Keratinocyte (primary cell): ENCODE measurements at regions not wholly inside any gene's neighbourhood (a gene's known extent, or its start where the extent isn't known, plus 50 kb on each side); places are given as distances from the start of the nearest gene placed in this dataset.

Experiments
- DNase-seq: peaks from one replicate; pipeline ENCODE4 v3.0.0-alpha.2; 2011; ENCODE audit warnings: low read depth, missing footprints, low spot score
- FAIRE-seq: peaks from 2 replicates; lab custom pipeline; 2011; peaks lifted over from hg19 to GRCh38; lab: Jason Lieb, UNC
- H2AFZ ChIP-seq: 2 replicates; pipeline ENCODE4 v1.6.0; 2012; ENCODE audit warnings: low read length, control low read depth, inconsistent platforms; ENCODE audit not compliant: control insufficient read depth
- H3K27ac ChIP-seq: 2 replicates; pipeline ENCODE4 v1.5.1; 2011; ENCODE audit warnings: low read length; ENCODE audit not compliant: control insufficient read depth, insufficient read depth
- H3K27me3 ChIP-seq: 3 replicates; pipeline ENCODE4 v1.6.0; 2011; ENCODE audit warnings: low read length; ENCODE audit not compliant: control insufficient read depth, insufficient read depth; ENCODE audit errors: extremely low read depth
- H3K36me3 ChIP-seq, 2 experiments: 2 replicates in 1 of 2; 3 replicates in 1 of 2; pipeline ENCODE4 v1.5.1; 2011; ENCODE audit warnings: low read length in 2 of 2, mild to moderate bottlenecking in 1 of 2; ENCODE audit not compliant: control insufficient read depth in 2 of 2, insufficient read depth in 2 of 2; ENCODE audit errors: extremely low read depth in 1 of 2
- H3K4me1 ChIP-seq: 3 replicates; pipeline ENCODE4 v1.5.1; 2011; ENCODE audit warnings: low read length; ENCODE audit not compliant: control insufficient read depth, insufficient read depth; ENCODE audit errors: extremely low read depth
- H3K4me2 ChIP-seq: 3 replicates; pipeline ENCODE4 v1.6.0; 2011; ENCODE audit warnings: low read depth, low read length; ENCODE audit not compliant: control insufficient read depth, insufficient read depth; ENCODE audit errors: extremely low read depth
- H3K4me3 ChIP-seq, 3 experiments: fragments of 200-600 bp in 1 of 3; sonication (generic) in 1 of 3; 2 replicates in 2 of 3; 3 replicates in 1 of 3; pipeline ENCODE4 v1.5.1; 2011 to 2016; ENCODE audit warnings: low read length in 3 of 3, mild to moderate bottlenecking in 3 of 3, control low read depth in 2 of 3, inconsistent platforms in 1 of 3, low read depth in 1 of 3, mixed read lengths in 1 of 3, mixed run types in 1 of 3, moderate library complexity in 1 of 3; ENCODE audit not compliant: control insufficient read depth in 2 of 3, insufficient read depth in 2 of 3; ENCODE audit errors: extremely low read depth in 1 of 3
- H3K79me2 ChIP-seq: 2 replicates; pipeline ENCODE4 v1.6.0; 2012; ENCODE audit warnings: low read length; ENCODE audit not compliant: control insufficient read depth, insufficient read depth
- H3K9ac ChIP-seq: 3 replicates; pipeline ENCODE4 v1.6.0; 2011; ENCODE audit warnings: low read length; ENCODE audit not compliant: control insufficient read depth, insufficient read depth; ENCODE audit errors: extremely low read depth
- H3K9me1 ChIP-seq: 3 replicates; pipeline ENCODE4 v1.6.0; 2011; ENCODE audit warnings: low read length; ENCODE audit not compliant: control insufficient read depth, insufficient read depth; ENCODE audit errors: extremely low read depth
- H3K9me3 ChIP-seq: 2 replicates; pipeline ENCODE4 v1.5.1; 2012; ENCODE audit warnings: low read depth, low read length; ENCODE audit not compliant: control insufficient read depth
- H4K20me1 ChIP-seq: 3 replicates; pipeline ENCODE4 v1.6.0; 2011; ENCODE audit warnings: low read length; ENCODE audit not compliant: control insufficient read depth, insufficient read depth; ENCODE audit errors: extremely low read depth
- CTCF ChIP-seq, 3 experiments: IDR thresholded peaks in 1 of 3; conservative IDR thresholded peaks in 1 of 3; optimal IDR thresholded peaks in 1 of 3; 2 replicates in 2 of 3; 3 replicates in 1 of 3; pipeline versions ENCODE3 to v1.5.1; 2011; ENCODE audit warnings: low read length in 3 of 3, mild to moderate bottlenecking in 3 of 3, moderate library complexity in 2 of 3, control low read depth in 1 of 3, inconsistent platforms in 1 of 3; ENCODE audit not compliant: insufficient read depth in 2 of 3; ENCODE audit errors: extremely low read depth in 1 of 3
- EZH2 ChIP-seq: IDR thresholded peaks from one replicate; pipeline ENCODE4 v1.6.1; 2012; ENCODE audit warnings: inconsistent platforms, mild to moderate bottlenecking, low read length, moderate library complexity
- dilution Hi-C: fragments of 300-500 bp; cut with MboI; formaldehyde crosslinking; loops from one replicate; pipeline ENCODE4 v1.7.0; 2020; ENCODE audit warnings: low sequenced_read_pairs; ENCODE audit not compliant: extremely low pct_ligation_motif_present

GRCh38 chr2:122794100-122794499 lies 1038.6 kb downstream of the TSN start:
- H3K4me2 ChIP-seq = no peak overlapping the region
- H3K4me1 ChIP-seq = no peaks in the 10 kb centered on the region
- no peaks in the 10 kb centered on the region for H3K79me2 ChIP-seq
- no peak overlapping the region for H3K9ac ChIP-seq
- FAIRE-seq (no peak), DNase-seq (no peak)
- H2AFZ ChIP-seq = no peak overlapping the region
- dilution Hi-C loops = no loop called here
- no peaks in the 10 kb centered on the region for H3K36me3 ChIP-seq
- H3K27ac ChIP-seq = no peak overlapping the region
- TF ChIP-seq CTCF (optimal IDR thresholded peaks at IDR 0.05 in 1 of 3, IDR thresholded peaks at IDR 0.05 in 1 of 3, conservative IDR thresholded peaks at IDR 0.05 in 1 of 3; ENCODE audit: extremely low read depth in 1 of 3, insufficient read depth in 2 of 3, low read length in 3 of 3) (no peak), EZH2 (no peak)
- H4K20me1 ChIP-seq = no peaks in the 10 kb centered on the region
- H3K27me3 ChIP-seq = no peaks in the 10 kb centered on the region
- no peaks in the 10 kb centered on the region for H3K9me3 ChIP-seq
- H3K9me1 ChIP-seq = no peaks in the 10 kb centered on the region
- H3K4me3 ChIP-seq = no peak overlapping the region

GRCh38 chr2:122795763-122796162 lies 1040.3 kb downstream of the TSN start:
- no peak for TF ChIP-seq CTCF (optimal IDR thresholded peaks at IDR 0.05 in 1 of 3, IDR thresholded peaks at IDR 0.05 in 1 of 3, conservative IDR thresholded peaks at IDR 0.05 in 1 of 3; ENCODE audit: extremely low read depth in 1 of 3, insufficient read depth in 2 of 3, low read length in 3 of 3)
- TF ChIP-seq EZH2 = no peak
- no peak for DNase-seq
- H3K9me1 ChIP-seq = no peaks in the 10 kb centered on the region
- dilution Hi-C loops = no loop called here
- H3K27me3 ChIP-seq = no peaks in the 10 kb centered on the region
- no peak overlapping the region for H2AFZ ChIP-seq
- no peaks in the 10 kb centered on the region for H4K20me1 ChIP-seq
- H3K9me3 ChIP-seq = no peaks in the 10 kb centered on the region
- FAIRE-seq = no peak
- no peaks in the 10 kb centered on the region for H3K4me1 ChIP-seq
- H3K4me2 ChIP-seq = no peak overlapping the region
- no peak overlapping the region for H3K27ac ChIP-seq
- no peaks in the 10 kb centered on the region for H3K79me2 ChIP-seq
- H3K9ac ChIP-seq = no peak overlapping the region
- no peaks in the 10 kb centered on the region for H3K36me3 ChIP-seq
- no peak overlapping the region for H3K4me3 ChIP-seq
